B cell (primary cell): ENCODE measurements at regions not wholly inside any gene's neighbourhood (a gene's known extent, or its start where the extent isn't known, plus 50 kb on each side); places are given as distances from the start of the nearest gene placed in this dataset.

Experiments
- CTCF ChIP-seq: fragments of 200-600 bp; IDR thresholded peaks from one replicate; pipeline ENCODE4 v1.8.0; 2022; ENCODE audit warnings: antibody characterized with exemption, mild to moderate bottlenecking
- EZH2 ChIP-seq: IDR thresholded peaks from 2 replicates; pipeline ENCODE4 v1.6.1; 2012; ENCODE audit warnings: borderline replicate concordance, low read depth, mild to moderate bottlenecking, moderate library complexity, low read length; ENCODE audit not compliant: insufficient read depth, poor library complexity, severe bottlenecking

GRCh38 chr6:14983599-14984518, 262.0 kb upstream of the JARID2 start:
- no peak for TF ChIP-seq CTCF
- no peak for TF ChIP-seq EZH2
